Colonic mucosa (tissue), 4 donors: ENCODE measurements at regions not wholly inside any gene's neighbourhood (a gene's known extent, or its start where the extent isn't known, plus 50 kb on each side); places are given as distances from the start of the nearest gene placed in this dataset.
"Not testable (repeated sequence)": the region's sequence is repeated elsewhere in the genome, so short reads cannot be mapped to it uniquely, and the experiment has no call there.

Source experiments
- DNase-seq: peaks from one replicate; pipeline ENCODE4 v3.0.0-alpha.2; 2020
- H3K27ac ChIP-seq: fragments of 200-600 bp; one replicate; pipeline ENCODE4 v1.8.0; 2021
- H3K27me3 ChIP-seq: fragments of 200-600 bp; one replicate; pipeline ENCODE4 v1.8.0; 2021
- H3K36me3 ChIP-seq: fragments of 200-600 bp; one replicate; pipeline ENCODE4 v1.8.0; 2021
- H3K4me1 ChIP-seq: fragments of 200-600 bp; one replicate; pipeline ENCODE4 v1.8.0; 2021; ENCODE audit warnings: mild to moderate bottlenecking
- H3K4me3 ChIP-seq: fragments of 200-600 bp; one replicate; pipeline ENCODE4 v1.8.0; 2021
- H3K9ac ChIP-seq, 2 donors: one replicate each; pipeline ENCODE4 v1.7.0; 2013; ENCODE audit warnings: control low read depth in 2 of 2, low read depth in 2 of 2, low read length in 2 of 2
- H3K9me3 ChIP-seq: fragments of 200-600 bp; one replicate; pipeline ENCODE4 v1.8.0; 2021
- CTCF ChIP-seq: fragments of 200-600 bp; IDR thresholded peaks from one replicate; pipeline ENCODE4 v1.8.0; 2022; ENCODE audit warnings: antibody characterized with exemption, mild to moderate bottlenecking
- intact Hi-C: fragments of 100-400 bp; cut with DNase I; formaldehyde crosslinking; loops from one replicate; pipeline ENCODE4 v1.14.1; 2022
- donor health status: healthy.
- donor health status: DM: no; HTN: no; CAD: no.
- donor health status: DM: no; HTN: no; CAD: no.

- intact Hi-C loops: no loop called here
- no peak overlapping the region for H3K27ac ChIP-seq
- DNase-seq: no peak
These were observed 131.8 kb downstream of the OR13H1 start for GRCh38 chrX:131675596-131676194.

GRCh38 chrX:131677655-131678628 lies 134.1 kb downstream of the OR13H1 start:
- Histone ChIP-seq H3K9ac (no peak overlapping the region), H3K27ac (no peak overlapping the region), H3K4me1 (no peaks in the 10 kb centered on the region), H3K27me3 (no peaks in the 10 kb centered on the region), H3K4me3 (no peak overlapping the region), H3K9me3 (no peaks in the 10 kb centered on the region), H3K36me3 (no peaks in the 10 kb centered on the region)
- DNase-seq: peak; percentile 28
- peak; percentile 62 for TF ChIP-seq CTCF
- intact Hi-C loops: no loop called here

More at GRCh38 chrX:131675596-131676194, 131.8 kb downstream of the OR13H1 start:
- Histone ChIP-seq H3K4me1 (no peaks in the 10 kb centered on the region), H3K36me3 (no peaks in the 10 kb centered on the region), H3K4me3 (no peak overlapping the region), H3K9ac (no peak overlapping the region), H3K9me3 (no peaks in the 10 kb centered on the region), H3K27me3 (no peaks in the 10 kb centered on the region)
- TF ChIP-seq CTCF: peak; percentile 42

GRCh38 chrX:131682735-131683134 lies 138.9 kb downstream of the OR13H1 start:
- DNase-seq, H3K4me1 ChIP-seq, H3K9ac ChIP-seq, intact Hi-C loops, H3K27me3 ChIP-seq, H3K4me3 ChIP-seq, H3K27ac ChIP-seq, H3K9me3 ChIP-seq, H3K36me3 ChIP-seq: not testable (repeated sequence)

GRCh38 chrX:131693359-131693758 lies 149.5 kb downstream of the OR13H1 start:
- DNase-seq: no peak
- no peak for TF ChIP-seq CTCF
- intact Hi-C loops: no loop called here
- H3K9ac ChIP-seq: no peak overlapping the region
- no peaks in the 10 kb centered on the region for H3K4me1 ChIP-seq
- no peak overlapping the region for H3K27ac ChIP-seq
- no peaks in the 10 kb centered on the region for H3K27me3 ChIP-seq
- no peaks in the 10 kb centered on the region for H3K9me3 ChIP-seq
- no peak overlapping the region for H3K4me3 ChIP-seq
- no peaks in the 10 kb centered on the region for H3K36me3 ChIP-seq

- H3K27ac ChIP-seq, H3K36me3 ChIP-seq, DNase-seq, H3K4me1 ChIP-seq, H3K9ac ChIP-seq, H3K27me3 ChIP-seq, H3K9me3 ChIP-seq, H3K4me3 ChIP-seq, intact Hi-C loops: not testable (repeated sequence)
These were observed 153.1 kb downstream of the OR13H1 start for GRCh38 chrX:131696989-131697388.

GRCh38 chrX:131703646-131704045 lies 159.8 kb downstream of the OR13H1 start:
- Histone ChIP-seq H3K4me1 (no peaks in the 10 kb centered on the region), H3K9ac (no peak overlapping the region), H3K9me3 (no peaks in the 10 kb centered on the region), H3K36me3 (no peaks in the 10 kb centered on the region), H3K4me3 (no peak overlapping the region), H3K27ac (no peak overlapping the region), H3K27me3 (no peaks in the 10 kb centered on the region)
- no peak for TF ChIP-seq CTCF
- DNase-seq: peak; percentile 30
- intact Hi-C loops: no loop called here
